ENCODE measurements at regions not wholly inside any gene's neighbourhood (a gene's known extent, or its start where the extent isn't known, plus 50 kb on each side); places are given as distances from the start of the nearest gene placed in this dataset.

GRCh38 chr13:79776531-79777295, 295.8 kb downstream of the NDFIP2 start:
- DNase-seq (ENCODE audit: low read depth) = no peak

- DNase-seq (ENCODE audit: low read depth) = no peak
Measured at GRCh38 chr13:79775830-79776229, 294.9 kb downstream of the NDFIP2 start.

- no peak for DNase-seq (ENCODE audit: low read depth)
Measured at GRCh38 chr13:79772811-79773210, 291.9 kb downstream of the NDFIP2 start.

GRCh38 chr13:79771493-79771892, 290.5 kb downstream of the NDFIP2 start:
- no peak for DNase-seq (ENCODE audit: low read depth)

GRCh38 chr13:79770056-79770455, 289.1 kb downstream of the NDFIP2 start:
- no peak for DNase-seq (ENCODE audit: low read depth)

- no peak for DNase-seq (ENCODE audit: low read depth)
Measured at GRCh38 chr13:79767126-79767525, 286.2 kb downstream of the NDFIP2 start.

GRCh38 chr13:79765331-79765730, 284.4 kb downstream of the NDFIP2 start:
- no peak for DNase-seq (ENCODE audit: low read depth)

GRCh38 chr13:79749984-79750551, 269.1 kb downstream of the NDFIP2 start:
- DNase-seq (ENCODE audit: low read depth) = no peak

GRCh38 chr13:79749566-79749965, 268.6 kb downstream of the NDFIP2 start:
- DNase-seq (ENCODE audit: low read depth) = no peak

GRCh38 chr13:79745081-79745480, 264.1 kb downstream of the NDFIP2 start:
- no peak for DNase-seq (ENCODE audit: low read depth)

GRCh38 chr13:79742923-79743322, 262.0 kb downstream of the NDFIP2 start:
- no peak for DNase-seq (ENCODE audit: low read depth)

GRCh38 chr13:79740991-79741390, 260.0 kb downstream of the NDFIP2 start:
- no peak for DNase-seq (ENCODE audit: low read depth)

GRCh38 chr13:79736356-79736755, 255.4 kb downstream of the NDFIP2 start:
- DNase-seq (ENCODE audit: low read depth) = no peak

GRCh38 chr13:79735228-79735627, 254.3 kb downstream of the NDFIP2 start:
- DNase-seq (ENCODE audit: low read depth) = no peak

GRCh38 chr13:79727086-79727485, 246.1 kb downstream of the NDFIP2 start:
- DNase-seq (ENCODE audit: low read depth) = no peak

- DNase-seq (ENCODE audit: low read depth) = no peak
Measured at GRCh38 chr13:79725841-79726240, 244.9 kb downstream of the NDFIP2 start.

- DNase-seq (ENCODE audit: low read depth) = no peak
Measured at GRCh38 chr13:79724348-79725103, 243.6 kb downstream of the NDFIP2 start.

- no peak for DNase-seq (ENCODE audit: low read depth)
Measured at GRCh38 chr13:79723519-79724024, 242.6 kb downstream of the NDFIP2 start.

- no peak for DNase-seq (ENCODE audit: low read depth)
Measured at GRCh38 chr13:79722885-79723445, 242.0 kb downstream of the NDFIP2 start.

- DNase-seq (ENCODE audit: low read depth) = no peak
Measured at GRCh38 chr13:79716191-79716590, 235.2 kb downstream of the NDFIP2 start.

- DNase-seq (ENCODE audit: low read depth) = no peak
Measured at GRCh38 chr13:79711631-79712030, 230.7 kb downstream of the NDFIP2 start.

- no peak for DNase-seq (ENCODE audit: low read depth)
Measured at GRCh38 chr13:79710376-79710775, 229.4 kb downstream of the NDFIP2 start.

- no peak for DNase-seq (ENCODE audit: low read depth)
Measured at GRCh38 chr13:79709471-79709870, 228.5 kb downstream of the NDFIP2 start.
